Neural cell (in vitro differentiated cells): ENCODE measurements at regions not wholly inside any gene's neighbourhood (a gene's known extent, or its start where the extent isn't known, plus 50 kb on each side); places are given as distances from the start of the nearest gene placed in this dataset.

Experiments
- H2AFZ ChIP-seq: fragments of 200-600, 300-800 bp; sonication (generic), shearing (Covaris generic); 2 replicates; pipeline ENCODE4 v1.6.0; 2014; ENCODE audit warnings: low read depth, mild to moderate bottlenecking, antibody characterized with exemption, low read length, moderate library complexity
- H3F3A ChIP-seq: fragments of 200-600 bp; shearing (Covaris generic); 2 replicates; pipeline ENCODE4 v1.6.1; 2016; ENCODE audit warnings: mild to moderate bottlenecking, moderate library complexity, mixed read lengths, antibody characterized with exemption, low read length; ENCODE audit not compliant: insufficient read depth, poor library complexity, severe bottlenecking
- H3K27ac ChIP-seq: fragments of 200-600, 300-800 bp; sonication (generic), shearing (Covaris generic); 2 replicates; pipeline ENCODE4 v1.5.1; 2014; ENCODE audit warnings: mild to moderate bottlenecking, low read length, moderate library complexity
- H3K27me3 ChIP-seq: fragments of 300-800, 200-600 bp; sonication (generic), shearing (Covaris generic); 2 replicates; pipeline ENCODE4 v1.6.0; 2014; ENCODE audit warnings: mild to moderate bottlenecking, low read depth, low read length, moderate library complexity; ENCODE audit not compliant: insufficient read depth
- H3K36me3 ChIP-seq: fragments of 300-800, 200-600 bp; sonication (generic), shearing (Covaris generic); 2 replicates; pipeline ENCODE4 v1.5.1; 2014; ENCODE audit warnings: mild to moderate bottlenecking, antibody characterized with exemption, low read length, moderate library complexity; ENCODE audit not compliant: insufficient read depth
- H3K4me2 ChIP-seq: fragments of 300-800, 200-600 bp; sonication (generic), shearing (Covaris generic); 2 replicates; pipeline ENCODE4 v1.6.0; 2014; ENCODE audit warnings: mild to moderate bottlenecking, low read length
- H3K4me3 ChIP-seq: fragments of 300-800, 200-600 bp; sonication (generic), shearing (Covaris generic); 2 replicates; pipeline ENCODE4 v1.5.1; 2014; ENCODE audit warnings: mild to moderate bottlenecking, low read length, moderate library complexity
- H3K79me2 ChIP-seq: fragments of 200-600 bp; shearing (Covaris generic); replicated peaks from 2 replicates; pipeline ENCODE4 v1.6.0; 2014; ENCODE audit warnings: mild to moderate bottlenecking, low read length, moderate library complexity; ENCODE audit not compliant: insufficient read depth
- H3K9ac ChIP-seq: fragments of 300-800, 200-600 bp; sonication (generic), shearing (Covaris generic); 2 replicates; pipeline ENCODE4 v1.6.1; 2016; ENCODE audit warnings: mild to moderate bottlenecking, low read length, mixed read lengths
- H3K9me2 ChIP-seq: fragments of 200-600 bp; shearing (Covaris generic); 2 replicates; pipeline ENCODE4 v1.6.1; 2016; ENCODE audit warnings: mild to moderate bottlenecking, low read length, mixed read lengths; ENCODE audit not compliant: insufficient read depth
- H3K9me3 ChIP-seq: fragments of 200-600, 300-800 bp; sonication (generic), shearing (Covaris generic); 2 replicates; pipeline ENCODE4 v1.6.1; 2016; ENCODE audit warnings: mild to moderate bottlenecking, mixed run types, low read length, moderate library complexity, mixed read lengths
- H4K20me1 ChIP-seq: fragments of 200-600 bp; shearing (Covaris generic); 2 replicates; pipeline ENCODE4 v1.6.1; 2016; ENCODE audit warnings: mild to moderate bottlenecking, mixed run types; ENCODE audit not compliant: insufficient read depth
- EP300 ChIP-seq: fragments of 450-650 bp; conservative IDR thresholded peaks from 2 replicates; pipeline ENCODE4 v1.6.1; 2014; ENCODE audit warnings: antibody characterized with exemption, mild to moderate bottlenecking, moderate library complexity; ENCODE audit not compliant: poor library complexity, severe bottlenecking
- EZH2 ChIP-seq: fragments of 200-600, 300-800 bp; shearing (Covaris generic), sonication (generic); IDR thresholded peaks from 2 replicates; pipeline ENCODE4 v1.6.1; 2014; ENCODE audit warnings: antibody characterized with exemption, low read length, borderline replicate concordance, mild to moderate bottlenecking; ENCODE audit not compliant: insufficient read depth, poor library complexity, severe bottlenecking
- MXI1 ChIP-seq: fragments of 450-650 bp; conservative IDR thresholded peaks from 2 replicates; pipeline ENCODE4 v1.6.1; 2014; ENCODE audit warnings: antibody characterized with exemption, mild to moderate bottlenecking; ENCODE audit not compliant: poor library complexity, severe bottlenecking
- POLR2AphosphoS5 ChIP-seq: IDR thresholded peaks from 2 replicates; pipeline ENCODE4 v1.6.1; 2012
- RAD21 ChIP-seq: fragments of 450-650 bp; conservative IDR thresholded peaks from 2 replicates; pipeline ENCODE4 v1.6.1; 2014; ENCODE audit warnings: antibody characterized with exemption, mild to moderate bottlenecking, moderate library complexity
- REST ChIP-seq: IDR thresholded peaks from 2 replicates; pipeline ENCODE4 v1.6.1; 2012; ENCODE audit warnings: borderline replicate concordance
- SMC3 ChIP-seq: fragments of 450-650 bp; conservative IDR thresholded peaks from 2 replicates; pipeline ENCODE4 v1.6.1; 2014; ENCODE audit warnings: antibody characterized with exemption, mild to moderate bottlenecking, moderate library complexity; ENCODE audit not compliant: poor library complexity
- TAF1 ChIP-seq: IDR thresholded peaks from 2 replicates; pipeline ENCODE4 v1.6.1; 2012; ENCODE audit warnings: low read depth
- TF ChIP-seq, protein P1 (sequence below): fragments of 450-650 bp; IDR thresholded peaks from 2 replicates; pipeline ENCODE4 v1.5.1; 2014; ENCODE audit warnings: antibody characterized with exemption, mild to moderate bottlenecking, moderate library complexity; ENCODE audit not compliant: poor library complexity, severe bottlenecking

DNA sequence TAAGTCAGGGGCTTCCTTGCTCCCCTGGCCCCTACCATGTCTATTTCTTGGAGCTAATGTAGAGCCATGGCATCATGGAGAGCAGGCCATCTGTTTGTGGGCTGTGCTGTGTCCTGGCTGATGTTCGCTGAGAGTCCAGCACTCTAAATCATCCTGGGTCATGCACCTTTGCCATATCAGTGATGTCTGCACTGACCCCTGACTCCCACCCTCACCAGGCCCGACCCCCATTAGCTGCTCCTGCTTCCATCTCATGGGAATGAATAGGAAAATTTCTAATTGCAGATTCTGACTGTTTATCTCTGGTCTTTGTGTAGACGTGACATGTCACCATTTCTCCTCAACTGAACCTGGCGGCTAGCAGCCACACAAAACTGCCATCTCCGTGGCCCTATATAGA, 236.9 kb downstream of the NSG2 start:
- peak overlapping the region; percentile 84 for H3K27ac ChIP-seq
- no peaks in the 10 kb centered on the region for H3K9me2 ChIP-seq
- no peaks in the 10 kb centered on the region for H3K79me2 ChIP-seq
- H3K9me3 ChIP-seq = no peaks in the 10 kb centered on the region
- H3K4me3 ChIP-seq = no peak overlapping the region
- no peak overlapping the region for H3K4me2 ChIP-seq
- TF ChIP-seq TAF1 = no peak
- TF ChIP-seq, protein P1, sequence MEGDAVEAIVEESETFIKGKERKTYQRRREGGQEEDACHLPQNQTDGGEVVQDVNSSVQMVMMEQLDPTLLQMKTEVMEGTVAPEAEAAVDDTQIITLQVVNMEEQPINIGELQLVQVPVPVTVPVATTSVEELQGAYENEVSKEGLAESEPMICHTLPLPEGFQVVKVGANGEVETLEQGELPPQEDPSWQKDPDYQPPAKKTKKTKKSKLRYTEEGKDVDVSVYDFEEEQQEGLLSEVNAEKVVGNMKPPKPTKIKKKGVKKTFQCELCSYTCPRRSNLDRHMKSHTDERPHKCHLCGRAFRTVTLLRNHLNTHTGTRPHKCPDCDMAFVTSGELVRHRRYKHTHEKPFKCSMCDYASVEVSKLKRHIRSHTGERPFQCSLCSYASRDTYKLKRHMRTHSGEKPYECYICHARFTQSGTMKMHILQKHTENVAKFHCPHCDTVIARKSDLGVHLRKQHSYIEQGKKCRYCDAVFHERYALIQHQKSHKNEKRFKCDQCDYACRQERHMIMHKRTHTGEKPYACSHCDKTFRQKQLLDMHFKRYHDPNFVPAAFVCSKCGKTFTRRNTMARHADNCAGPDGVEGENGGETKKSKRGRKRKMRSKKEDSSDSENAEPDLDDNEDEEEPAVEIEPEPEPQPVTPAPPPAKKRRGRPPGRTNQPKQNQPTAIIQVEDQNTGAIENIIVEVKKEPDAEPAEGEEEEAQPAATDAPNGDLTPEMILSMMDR = no peak
- TF ChIP-seq POLR2AphosphoS5 = no peak
- no peak for TF ChIP-seq REST
- TF ChIP-seq EZH2 = no peak
- no peak for TF ChIP-seq MXI1
- no peak for TF ChIP-seq SMC3
- no peaks in the 10 kb centered on the region for H3K36me3 ChIP-seq
- no peaks in the 10 kb centered on the region for H3F3A ChIP-seq
- H3K27me3 ChIP-seq = no peaks in the 10 kb centered on the region
- no peak overlapping the region for H2AFZ ChIP-seq
- no peak overlapping the region for H3K9ac ChIP-seq
- H4K20me1 ChIP-seq = no peaks in the 10 kb centered on the region

- Histone ChIP-seq H3K4me2 (no peak overlapping the region), H3K79me2 (no peaks in the 10 kb centered on the region), H3K27me3 (no peaks in the 10 kb centered on the region), H3K36me3 (no peaks in the 10 kb centered on the region), H3K9ac (peak overlapping the region; percentile 42), H3K4me3 (no peak overlapping the region), H3K9me2 (no peaks in the 10 kb centered on the region), H3F3A (no peaks in the 10 kb centered on the region), H3K9me3 (no peaks in the 10 kb centered on the region), H4K20me1 (no peaks in the 10 kb centered on the region), H2AFZ (peak overlapping the region; percentile 21), H3K27ac (peak overlapping the region; percentile 84)
- TF ChIP-seq EP300 (no peak), POLR2AphosphoS5 (no peak), REST (no peak), SMC3 (peak; percentile 20), TAF1 (no peak), RAD21 (no peak), MXI1 (no peak), EZH2 (no peak)
- TF ChIP-seq, protein P1 = no peak
Observed at GRCh38 chr5:174283211-174284005, 237.9 kb downstream of the NSG2 start.
